Transverse colon (tissue), 4 donors: ENCODE measurements at regions not wholly inside any gene's neighbourhood (a gene's known extent, or its start where the extent isn't known, plus 50 kb on each side); places are given as distances from the start of the nearest gene placed in this dataset.

Experiments used
- CTCF ChIP-seq, 5 experiments: fragments of 200-600 bp in 3 of 5; fragments of 450-650 bp in 2 of 5; sonication (generic) in 3 of 5; IDR thresholded peaks; 1 replicate in 2 of 5; 2 replicates in 3 of 5; pipeline ENCODE4 v1.5.1; 2016 to 2017; ENCODE audit warnings: antibody characterized with exemption in 5 of 5, inconsistent platforms in 3 of 5, mild to moderate bottlenecking in 2 of 5, moderate library complexity in 1 of 5
- POLR2A ChIP-seq: fragments of 450-650 bp; IDR thresholded peaks from one replicate; pipeline ENCODE4 v1.6.1; 2016; ENCODE audit warnings: antibody characterized with exemption, mild to moderate bottlenecking, moderate library complexity
- POLR2AphosphoS5 ChIP-seq, 3 donors: sonication (generic); formaldehyde crosslinking; IDR thresholded peaks; one replicate each; pipeline ENCODE4 v1.6.1; 2016; ENCODE audit warnings: antibody characterized with exemption in 3 of 3

DNA sequence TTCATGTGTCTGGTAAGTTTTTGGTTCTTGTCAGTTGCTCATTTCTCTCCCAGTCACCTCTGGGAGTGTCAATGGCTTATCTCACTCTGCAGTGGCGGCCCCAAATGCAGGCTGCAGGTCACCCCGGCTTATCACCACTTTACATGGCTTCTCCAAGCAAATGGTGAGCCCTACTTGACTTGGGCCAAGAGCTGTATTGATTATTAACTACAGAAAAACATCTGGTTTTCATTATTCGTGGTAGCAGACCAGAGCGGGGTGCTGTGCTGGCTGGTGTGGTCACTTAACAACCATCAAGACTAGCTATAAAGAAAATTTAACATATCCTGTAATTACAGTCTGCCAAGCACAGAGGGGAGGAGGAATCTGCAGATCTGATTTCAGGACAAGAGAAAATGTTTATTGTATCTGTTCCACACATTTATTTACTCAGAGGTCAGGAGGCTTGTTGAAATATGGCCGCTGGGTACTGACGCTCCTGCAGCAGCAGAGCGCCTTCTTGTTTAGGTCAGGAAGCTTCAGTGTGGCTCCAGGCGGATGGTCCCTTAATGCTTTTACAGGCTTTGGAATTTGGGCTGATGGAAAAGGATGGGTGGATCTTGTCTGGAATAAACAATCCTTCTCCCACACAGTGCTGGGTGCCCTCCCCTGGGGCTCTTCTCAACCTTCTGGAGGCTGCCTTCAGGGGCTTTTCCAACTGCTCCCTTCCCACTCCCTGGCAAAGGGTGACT lies 87.8 kb downstream of the HLX start:
- TF ChIP-seq POLR2AphosphoS5 (IDR thresholded peaks at IDR 0.05) (no peak), CTCF (IDR thresholded peaks at IDR 0.05) (no peak), POLR2A (no peak)
